Neural progenitor cell (in vitro differentiated cells): ENCODE measurements at regions not wholly inside any gene's neighbourhood (a gene's known extent, or its start where the extent isn't known, plus 50 kb on each side); places are given as distances from the start of the nearest gene placed in this dataset.

ENCODE experiments used
- DNase-seq: peaks from one replicate; pipeline ENCODE4 v3.0.0-alpha.2; 2016; ENCODE audit warnings: low spot score
- H2AFZ ChIP-seq: fragments of 200-600 bp; sonication (generic); replicated peaks from 2 replicates; pipeline ENCODE4 v1.6.1; 2016; ENCODE audit warnings: antibody characterized with exemption
- H3F3A ChIP-seq: fragments of 200-600 bp; sonication (generic); 2 replicates; pipeline ENCODE4 v1.6.1; 2016; ENCODE audit warnings: antibody characterized with exemption, low read depth
- H3K27ac ChIP-seq: fragments of 200-600 bp; sonication (generic); 2 replicates; pipeline ENCODE4 v1.5.1; 2016; ENCODE audit warnings: mild to moderate bottlenecking
- H3K27me3 ChIP-seq: fragments of 200-600 bp; sonication (generic); 2 replicates; pipeline ENCODE4 v1.6.1; 2016; ENCODE audit warnings: mild to moderate bottlenecking, moderate library complexity
- H3K36me3 ChIP-seq: fragments of 200-600 bp; sonication (generic); 2 replicates; pipeline ENCODE4 v1.5.1; 2016
- H3K4me1 ChIP-seq: fragments of 200-600 bp; sonication (generic); 2 replicates; pipeline ENCODE4 v1.6.1; 2016; ENCODE audit warnings: mixed run types
- H3K4me2 ChIP-seq: fragments of 200-600 bp; sonication (generic); 2 replicates; pipeline ENCODE4 v1.6.1; 2016
- H3K4me3 ChIP-seq: fragments of 200-600 bp; sonication (generic); 2 replicates; pipeline ENCODE4 v1.5.1; 2016
- H3K79me2 ChIP-seq: fragments of 200-600 bp; sonication (generic); 2 replicates; pipeline ENCODE4 v1.6.1; 2016; ENCODE audit warnings: low read depth
- H3K9ac ChIP-seq: fragments of 200-600 bp; sonication (generic); 2 replicates; pipeline ENCODE4 v1.6.1; 2016
- H3K9me3 ChIP-seq: fragments of 200-600 bp; sonication (generic); 2 replicates; pipeline ENCODE4 v1.5.1; 2016; ENCODE audit warnings: low read depth
- H4K20me1 ChIP-seq: fragments of 200-600 bp; sonication (generic); 2 replicates; pipeline ENCODE4 v1.6.1; 2016; ENCODE audit warnings: low read depth
- H3K27ac Mint-ChIP-seq: 3 replicates; pipeline ENCODE4 v1.8.0; 2021; ENCODE audit warnings: mixed read lengths
- H3K27me3 Mint-ChIP-seq: 2 replicates; pipeline ENCODE4 v1.8.0; 2022; ENCODE audit warnings: low read depth, mild to moderate bottlenecking, inconsistent platforms, moderate library complexity, mixed read lengths; ENCODE audit not compliant: insufficient read depth
- H3K36me3 Mint-ChIP-seq: 3 replicates; pipeline ENCODE4 v1.8.0; 2021; ENCODE audit warnings: mixed read lengths
- H3K4me1 Mint-ChIP-seq: 3 replicates; pipeline ENCODE4 v1.8.0; 2021; ENCODE audit warnings: mixed read lengths
- H3K4me3 Mint-ChIP-seq: 3 replicates; pipeline ENCODE4 v1.8.0; 2021; ENCODE audit warnings: mild to moderate bottlenecking, moderate library complexity, mixed read lengths
- H3K9me3 Mint-ChIP-seq: 3 replicates; pipeline ENCODE4 v1.8.0; 2020; ENCODE audit warnings: mixed read lengths
- CTCF ChIP-seq: fragments of 200-600 bp; sonication (generic); IDR thresholded peaks from 2 replicates; pipeline ENCODE4 v1.5.1; 2017; ENCODE audit warnings: antibody characterized with exemption, mild to moderate bottlenecking
- EZH2 ChIP-seq: fragments of 200-600 bp; sonication (generic); IDR thresholded peaks from 2 replicates; pipeline ENCODE4 v1.6.1; 2017; ENCODE audit warnings: antibody characterized with exemption, mild to moderate bottlenecking, moderate library complexity
- EZH2phosphoT487 ChIP-seq: fragments of 200-600 bp; sonication (generic); IDR thresholded peaks from 2 replicates; pipeline ENCODE4 v1.6.1; 2017; ENCODE audit warnings: antibody characterized with exemption

- TF ChIP-seq EZH2 (no peak), EZH2phosphoT487 (no peak), CTCF (no peak)
- peaks cover 2% of the 10 kb centered on the region for H3K36me3 Mint-ChIP-seq
- DNase-seq: peak; percentile 65
- Histone ChIP-seq H3K36me3 (no peaks in the 10 kb centered on the region), H3K79me2 (no peaks in the 10 kb centered on the region), H3K27me3 (no peaks in the 10 kb centered on the region), H3K9me3 (no peaks in the 10 kb centered on the region), H3K4me1 (peaks cover 15% of the 10 kb centered on the region), H3K4me3 (peak overlapping the region; percentile 33), H2AFZ (peak overlapping the region; percentile 77), H3K9ac (no peak overlapping the region), H4K20me1 (no peaks in the 10 kb centered on the region), H3K4me2 (peak overlapping the region; percentile 77), H3F3A (peaks cover 36% of the 10 kb centered on the region), H3K27ac (peak overlapping the region; percentile 47)
- H3K4me3 Mint-ChIP-seq: peak overlapping the region; percentile 65
- H3K9me3 Mint-ChIP-seq: no peaks in the 10 kb centered on the region
- peaks cover 10% of the 10 kb centered on the region for H3K27me3 Mint-ChIP-seq
- H3K27ac Mint-ChIP-seq: peak overlapping the region; percentile 91
- H3K4me1 Mint-ChIP-seq: peaks cover 36% of the 10 kb centered on the region
Measured at GRCh38 chr12:116427200-116427930, 131.8 kb upstream of the MAP1LC3B2 start.

- peaks cover 52% of the 10 kb centered on the region for H3F3A ChIP-seq
- H3K4me2 ChIP-seq: no peak overlapping the region
- H3K9me3 Mint-ChIP-seq: no peaks in the 10 kb centered on the region
- DNase-seq: no peak
- no peaks in the 10 kb centered on the region for H4K20me1 ChIP-seq
- no peak overlapping the region for H3K9ac ChIP-seq
- peaks cover 12% of the 10 kb centered on the region for H3K27me3 Mint-ChIP-seq
- peaks cover 51% of the 10 kb centered on the region for H3K4me1 Mint-ChIP-seq
- H3K4me3 ChIP-seq: no peak overlapping the region
- peaks cover 2% of the 10 kb centered on the region for H3K36me3 Mint-ChIP-seq
- no peaks in the 10 kb centered on the region for H3K27me3 ChIP-seq
- peak overlapping the region; percentile 27 for H3K27ac Mint-ChIP-seq
- no peaks in the 10 kb centered on the region for H3K9me3 ChIP-seq
- H3K27ac ChIP-seq: no peak overlapping the region
- no peak overlapping the region for H2AFZ ChIP-seq
- TF ChIP-seq CTCF (no peak), EZH2phosphoT487 (no peak), EZH2 (no peak)
- peaks cover 27% of the 10 kb centered on the region for H3K4me1 ChIP-seq
- no peaks in the 10 kb centered on the region for H3K36me3 ChIP-seq
- H3K4me3 Mint-ChIP-seq: no peak overlapping the region
- no peaks in the 10 kb centered on the region for H3K79me2 ChIP-seq
Measured at GRCh38 chr12:116429826-116430360, 129.3 kb upstream of the MAP1LC3B2 start.

GRCh38 chr12:116430911-116431565, 128.1 kb upstream of the MAP1LC3B2 start:
- no peak for DNase-seq
- no peaks in the 10 kb centered on the region for H3K9me3 ChIP-seq
- no peak overlapping the region for H3K4me2 ChIP-seq
- Mint-ChIP-seq H3K9me3 (no peaks in the 10 kb centered on the region), H3K4me1 (peaks cover 50% of the 10 kb centered on the region), H3K27me3 (peaks cover 11% of the 10 kb centered on the region), H3K4me3 (no peak overlapping the region), H3K36me3 (peaks cover 2% of the 10 kb centered on the region), H3K27ac (no peak overlapping the region)
- H3F3A ChIP-seq: peaks cover 43% of the 10 kb centered on the region
- no peak overlapping the region for H3K9ac ChIP-seq
- H3K27me3 ChIP-seq: no peaks in the 10 kb centered on the region
- H3K27ac ChIP-seq: no peak overlapping the region
- no peak overlapping the region for H3K4me3 ChIP-seq
- no peaks in the 10 kb centered on the region for H3K79me2 ChIP-seq
- H3K36me3 ChIP-seq: no peaks in the 10 kb centered on the region
- no peaks in the 10 kb centered on the region for H4K20me1 ChIP-seq
- H2AFZ ChIP-seq: no peak overlapping the region
- TF ChIP-seq CTCF: no peak
- TF ChIP-seq EZH2: no peak
- no peak for TF ChIP-seq EZH2phosphoT487
- peaks cover 28% of the 10 kb centered on the region for H3K4me1 ChIP-seq
